ENCODE measurements at regions not wholly inside any gene's neighbourhood (a gene's known extent, or its start where the extent isn't known, plus 50 kb on each side); places are given as distances from the start of the nearest gene placed in this dataset.

GRCh38 chr14:29350496-29350895 lies 577.2 kb downstream of the PRKD1 start:
- no peaks in the 10 kb centered on the region for H3K36me3 Mint-ChIP-seq
- H3K27ac Mint-ChIP-seq: no peak overlapping the region
- no peak for ATAC-seq (ENCODE audit: low read depth)
- H3K4me3 Mint-ChIP-seq: no peak overlapping the region
- no peaks in the 10 kb centered on the region for H3K27me3 Mint-ChIP-seq
- H3K4me1 Mint-ChIP-seq: no peaks in the 10 kb centered on the region
- peaks cover 4% of the 10 kb centered on the region for H3K9me3 Mint-ChIP-seq
- POLR2A ChIA-PET: no interaction called here
- no peak for DNase-seq

DNA sequence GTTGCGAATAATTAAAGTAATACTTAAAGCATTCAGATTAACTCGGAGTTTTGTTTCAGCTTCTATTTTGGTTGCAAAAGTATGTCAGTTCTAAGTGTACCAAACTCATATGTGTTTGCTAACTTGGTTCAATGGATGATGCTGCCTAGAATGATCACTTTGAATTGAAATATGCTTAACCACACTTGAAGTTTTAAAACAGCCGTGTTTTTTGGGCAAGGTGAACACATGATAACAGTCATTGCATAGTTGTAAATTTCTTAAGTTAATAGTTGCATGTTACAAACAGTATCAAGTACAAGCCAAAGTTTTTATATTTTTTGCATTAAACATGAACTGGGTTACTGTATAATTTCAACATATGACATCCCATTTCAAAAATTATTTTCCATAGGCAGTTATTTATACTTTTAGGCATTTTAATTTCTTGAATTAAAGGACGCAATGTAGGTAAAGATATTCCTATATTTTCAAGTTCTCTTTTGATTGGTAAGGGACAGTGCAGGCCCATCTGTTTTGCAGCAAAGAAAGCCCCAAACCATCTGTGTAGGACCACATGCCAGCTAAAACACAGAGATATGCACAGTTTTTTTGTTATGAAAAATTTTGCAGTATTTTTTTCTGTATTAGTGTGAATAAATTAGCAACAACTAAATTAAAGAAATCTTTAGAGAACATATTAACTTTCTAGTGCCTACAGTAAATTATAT lies 575.5 kb downstream of the PRKD1 start:
- Mint-ChIP-seq H3K36me3 (no peaks in the 10 kb centered on the region), H3K27me3 (no peaks in the 10 kb centered on the region), H3K27ac (no peak overlapping the region), H3K4me1 (no peaks in the 10 kb centered on the region), H3K9me3 (peaks cover 6% of the 10 kb centered on the region), H3K4me3 (no peak overlapping the region)
- DNase-seq (no peak), ATAC-seq (ENCODE audit: low read depth) (no peak)
- POLR2A ChIA-PET: no interaction called here

GRCh38 chr14:29352706-29353080 lies 575.0 kb downstream of the PRKD1 start:
- POLR2A ChIA-PET: no interaction called here
- no peak overlapping the region for H3K4me3 Mint-ChIP-seq
- peaks cover 10% of the 10 kb centered on the region for H3K9me3 Mint-ChIP-seq

GRCh38 chr14:29353513-29353912 lies 574.1 kb downstream of the PRKD1 start:
- ATAC-seq (ENCODE audit: low read depth) (no peak), DNase-seq (no peak)
- POLR2A ChIA-PET: no interaction called here
- peaks cover 13% of the 10 kb centered on the region for H3K9me3 Mint-ChIP-seq
- no peak overlapping the region for H3K27ac Mint-ChIP-seq
- no peaks in the 10 kb centered on the region for H3K27me3 Mint-ChIP-seq
- H3K4me1 Mint-ChIP-seq: no peaks in the 10 kb centered on the region
- no peaks in the 10 kb centered on the region for H3K36me3 Mint-ChIP-seq
- H3K4me3 Mint-ChIP-seq: no peak overlapping the region

More at GRCh38 chr14:29352706-29353080, 575.0 kb downstream of the PRKD1 start:
- no peaks in the 10 kb centered on the region for H3K27me3 Mint-ChIP-seq
- H3K4me1 Mint-ChIP-seq: no peaks in the 10 kb centered on the region
- DNase-seq: no peak
- no peaks in the 10 kb centered on the region for H3K36me3 Mint-ChIP-seq
- no peak for ATAC-seq (ENCODE audit: low read depth)
- no peak overlapping the region for H3K27ac Mint-ChIP-seq

GRCh38 chr14:29354486-29354885 lies 573.2 kb downstream of the PRKD1 start:
- no peak for DNase-seq
- POLR2A ChIA-PET: no interaction called here
- no peaks in the 10 kb centered on the region for H3K4me1 Mint-ChIP-seq
- H3K36me3 Mint-ChIP-seq: no peaks in the 10 kb centered on the region
- no peaks in the 10 kb centered on the region for H3K27me3 Mint-ChIP-seq
- peaks cover 14% of the 10 kb centered on the region for H3K9me3 Mint-ChIP-seq
- no peak overlapping the region for H3K4me3 Mint-ChIP-seq
- no peak for ATAC-seq (ENCODE audit: low read depth)
- no peak overlapping the region for H3K27ac Mint-ChIP-seq

DNA sequence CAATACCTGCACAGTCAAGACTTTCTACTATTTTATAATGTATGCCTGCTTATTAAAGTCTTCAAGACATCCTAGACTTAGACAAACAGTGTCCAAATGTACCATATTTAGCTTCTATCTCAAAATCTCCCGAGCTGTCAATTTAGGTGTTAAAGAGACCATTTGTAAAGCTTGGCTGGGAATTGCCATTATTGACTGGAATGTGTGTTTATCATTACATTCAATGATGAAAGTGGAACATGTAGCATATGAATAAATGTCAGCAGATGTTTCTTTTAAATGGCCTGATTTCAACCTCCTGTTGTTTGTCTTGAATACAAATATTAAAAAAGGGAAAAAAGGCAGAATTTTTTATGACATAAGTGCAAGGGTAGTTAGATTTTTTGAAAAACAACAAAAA lies 572.3 kb downstream of the PRKD1 start:
- DNase-seq (no peak), ATAC-seq (ENCODE audit: low read depth) (no peak)
- Mint-ChIP-seq H3K27me3 (no peaks in the 10 kb centered on the region), H3K4me3 (no peak overlapping the region), H3K9me3 (peaks cover 14% of the 10 kb centered on the region), H3K4me1 (no peaks in the 10 kb centered on the region), H3K36me3 (no peaks in the 10 kb centered on the region), H3K27ac (no peak overlapping the region)
- POLR2A ChIA-PET: no interaction called here

DNA sequence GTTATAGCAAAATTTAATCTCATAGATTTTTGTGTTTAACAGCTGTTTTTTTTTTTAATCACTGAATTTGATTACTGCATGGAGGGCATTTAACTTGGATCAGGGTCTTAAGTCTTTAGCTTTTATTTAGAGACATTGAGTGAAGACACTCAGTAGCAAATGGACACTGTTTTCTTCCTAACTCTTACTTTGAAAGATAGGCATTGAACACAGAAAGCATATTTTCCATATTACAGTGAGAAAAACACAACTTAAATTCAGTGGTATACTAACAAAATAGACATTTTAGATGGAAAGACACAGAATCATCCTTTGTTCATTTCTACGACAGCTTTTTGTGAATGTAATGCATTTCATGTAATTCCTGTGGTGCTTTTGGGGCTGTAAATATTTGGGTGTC lies 571.8 kb downstream of the PRKD1 start:
- Mint-ChIP-seq H3K9me3 (peaks cover 14% of the 10 kb centered on the region), H3K4me1 (no peaks in the 10 kb centered on the region), H3K27me3 (no peaks in the 10 kb centered on the region), H3K36me3 (no peaks in the 10 kb centered on the region), H3K27ac (no peak overlapping the region), H3K4me3 (no peak overlapping the region)
- no peak for DNase-seq
- POLR2A ChIA-PET: no interaction called here
- no peak for ATAC-seq (ENCODE audit: low read depth)

GRCh38 chr14:29360656-29361055 lies 567.0 kb downstream of the PRKD1 start:
- ATAC-seq (ENCODE audit: low read depth): no peak
- no peak for DNase-seq
- Mint-ChIP-seq H3K4me3 (no peak overlapping the region), H3K27me3 (no peaks in the 10 kb centered on the region), H3K36me3 (no peaks in the 10 kb centered on the region), H3K9me3 (peaks cover 11% of the 10 kb centered on the region), H3K4me1 (no peaks in the 10 kb centered on the region), H3K27ac (no peak overlapping the region)
- POLR2A ChIA-PET: no interaction called here

- H3K27ac Mint-ChIP-seq: no peak overlapping the region
- H3K4me1 Mint-ChIP-seq: no peaks in the 10 kb centered on the region
- DNase-seq: no peak
- peaks cover 4% of the 10 kb centered on the region for H3K9me3 Mint-ChIP-seq
- ATAC-seq (ENCODE audit: low read depth): no peak
- POLR2A ChIA-PET: no interaction called here
- no peak overlapping the region for H3K4me3 Mint-ChIP-seq
- H3K36me3 Mint-ChIP-seq: no peaks in the 10 kb centered on the region
- H3K27me3 Mint-ChIP-seq: no peaks in the 10 kb centered on the region
Observed at GRCh38 chr14:29370024-29370423, 557.6 kb downstream of the PRKD1 start.

DNA sequence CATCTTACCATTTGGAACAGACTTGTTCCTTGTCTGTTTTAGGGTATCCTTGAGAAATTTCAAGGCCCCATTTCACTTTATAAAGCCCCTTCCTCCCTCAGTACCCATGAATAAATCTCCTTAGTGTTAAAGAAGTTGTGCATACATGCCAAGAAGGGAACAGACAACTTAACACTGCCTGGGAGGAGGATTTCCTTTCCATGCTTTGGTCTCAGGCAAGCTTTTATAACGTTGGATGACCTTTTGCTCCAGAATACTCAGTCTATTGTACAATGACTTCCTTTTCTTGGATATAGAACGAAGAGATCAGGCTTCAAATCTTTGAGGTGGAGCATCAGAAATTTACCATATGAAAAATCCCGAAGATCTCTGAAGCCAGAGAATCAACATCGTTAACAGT lies 551.4 kb downstream of the PRKD1 start:
- no peak for ATAC-seq (ENCODE audit: low read depth)
- H3K27me3 Mint-ChIP-seq: no peaks in the 10 kb centered on the region
- H3K27ac Mint-ChIP-seq: no peak overlapping the region
- no peaks in the 10 kb centered on the region for H3K4me1 Mint-ChIP-seq
- DNase-seq: no peak
- POLR2A ChIA-PET: no interaction called here
- H3K4me3 Mint-ChIP-seq: no peak overlapping the region
- no peaks in the 10 kb centered on the region for H3K36me3 Mint-ChIP-seq
- peaks cover 5% of the 10 kb centered on the region for H3K9me3 Mint-ChIP-seq

DNA sequence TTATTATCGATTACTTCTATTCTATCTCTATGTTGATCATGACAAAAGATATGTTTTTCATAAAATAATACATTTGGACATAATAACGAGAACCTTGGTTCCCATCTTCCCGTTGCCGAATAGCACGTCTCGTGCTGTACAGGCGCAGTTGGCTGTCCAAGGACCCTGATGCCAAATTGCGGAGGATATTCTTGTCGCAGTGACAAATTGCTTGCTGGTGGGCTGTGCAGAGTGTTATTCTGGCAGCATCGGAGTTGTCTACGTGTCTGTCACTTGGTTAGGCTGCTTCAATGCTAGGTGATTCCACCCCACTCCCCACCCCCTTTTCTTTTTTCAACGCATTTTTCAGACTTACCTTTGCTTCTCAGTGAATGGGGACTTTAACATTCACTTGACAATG lies 546.8 kb downstream of the PRKD1 start:
- DNase-seq: no peak
- Mint-ChIP-seq H3K9me3 (peaks cover 5% of the 10 kb centered on the region), H3K36me3 (no peaks in the 10 kb centered on the region), H3K27ac (no peak overlapping the region), H3K27me3 (no peaks in the 10 kb centered on the region), H3K4me3 (no peak overlapping the region), H3K4me1 (no peaks in the 10 kb centered on the region)
- ATAC-seq (ENCODE audit: low read depth): no peak
- POLR2A ChIA-PET: no interaction called here

- Mint-ChIP-seq H3K4me1 (no peaks in the 10 kb centered on the region), H3K27me3 (no peaks in the 10 kb centered on the region), H3K9me3 (peaks cover 3% of the 10 kb centered on the region), H3K4me3 (no peak overlapping the region), H3K36me3 (no peaks in the 10 kb centered on the region), H3K27ac (no peak overlapping the region)
- no peak for DNase-seq
- POLR2A ChIA-PET: no interaction called here
- no peak for ATAC-seq (ENCODE audit: low read depth)
Observed at GRCh38 chr14:29388571-29388970, 539.1 kb downstream of the PRKD1 start.

GRCh38 chr14:29390081-29390832 lies 537.4 kb downstream of the PRKD1 start:
- H3K4me1 Mint-ChIP-seq: no peaks in the 10 kb centered on the region
- H3K27me3 Mint-ChIP-seq: no peaks in the 10 kb centered on the region
- no peak overlapping the region for H3K4me3 Mint-ChIP-seq
- H3K9me3 Mint-ChIP-seq: peaks cover 2% of the 10 kb centered on the region
- no peaks in the 10 kb centered on the region for H3K36me3 Mint-ChIP-seq
- POLR2A ChIA-PET: no interaction called here
- no peak overlapping the region for H3K27ac Mint-ChIP-seq
- ATAC-seq (ENCODE audit: low read depth): no peak
- no peak for DNase-seq

DNA sequence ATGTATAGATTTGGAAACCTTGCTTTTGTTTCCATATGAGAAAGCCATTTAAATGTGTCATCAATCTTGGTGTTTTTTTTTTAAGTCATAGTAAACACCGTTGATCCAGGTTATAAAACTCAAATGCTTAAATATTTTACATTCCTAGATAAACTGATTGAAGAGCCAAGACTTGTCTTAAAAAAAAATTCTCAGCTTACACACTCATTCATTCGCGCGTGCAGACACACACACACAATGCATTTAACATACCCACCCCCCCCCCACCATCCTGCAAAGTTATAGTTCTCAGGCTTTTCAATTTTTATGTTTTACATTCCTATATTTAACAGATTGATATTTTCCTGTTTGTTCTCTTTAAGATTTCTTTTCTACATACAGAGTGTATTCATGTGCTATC lies 536.4 kb downstream of the PRKD1 start:
- Mint-ChIP-seq H3K36me3 (no peaks in the 10 kb centered on the region), H3K27me3 (no peaks in the 10 kb centered on the region), H3K4me1 (no peaks in the 10 kb centered on the region), H3K27ac (no peak overlapping the region), H3K9me3 (no peaks in the 10 kb centered on the region), H3K4me3 (no peak overlapping the region)
- DNase-seq: no peak
- ATAC-seq (ENCODE audit: low read depth): no peak
- POLR2A ChIA-PET: no interaction called here

Data from activated naive CD8-positive, alpha-beta T cell treated with anti-CD3 and anti-CD28 coated beads, Interleukin-2, amount 10 ng/mL, durations not matched to agents 7 days and 5 days (primary cell).